Sigmoid colon (tissue), 4 donors: ENCODE measurements at regions not wholly inside any gene's neighbourhood (a gene's known extent, or its start where the extent isn't known, plus 50 kb on each side); places are given as distances from the start of the nearest gene placed in this dataset.
"Not testable (repeated sequence)": the region's sequence is repeated elsewhere in the genome, so short reads cannot be mapped to it uniquely, and the experiment has no call there.

Experiments used
- POLR2A ChIP-seq, 2 donors: fragments of 450-650 bp; IDR thresholded peaks; one replicate each; pipeline ENCODE4 v1.6.1; 2016; ENCODE audit warnings: antibody characterized with exemption in 2 of 2, mild to moderate bottlenecking in 2 of 2, moderate library complexity in 2 of 2
- POLR2AphosphoS5 ChIP-seq, 4 donors: sonication (generic); formaldehyde crosslinking; IDR thresholded peaks; one replicate each; pipeline ENCODE4 v1.6.1; 2017; ENCODE audit warnings: antibody characterized with exemption in 4 of 4
- TF ChIP-seq, protein P1 (sequence below), 4 experiments: fragments of 450-650 bp in 3 of 4; fragments of 200-600 bp in 1 of 4; IDR thresholded peaks; one replicate each; pipeline ENCODE4 v1.5.1; 2016 to 2019; ENCODE audit warnings: antibody characterized with exemption in 4 of 4, mild to moderate bottlenecking in 3 of 4, moderate library complexity in 2 of 4

DNA sequence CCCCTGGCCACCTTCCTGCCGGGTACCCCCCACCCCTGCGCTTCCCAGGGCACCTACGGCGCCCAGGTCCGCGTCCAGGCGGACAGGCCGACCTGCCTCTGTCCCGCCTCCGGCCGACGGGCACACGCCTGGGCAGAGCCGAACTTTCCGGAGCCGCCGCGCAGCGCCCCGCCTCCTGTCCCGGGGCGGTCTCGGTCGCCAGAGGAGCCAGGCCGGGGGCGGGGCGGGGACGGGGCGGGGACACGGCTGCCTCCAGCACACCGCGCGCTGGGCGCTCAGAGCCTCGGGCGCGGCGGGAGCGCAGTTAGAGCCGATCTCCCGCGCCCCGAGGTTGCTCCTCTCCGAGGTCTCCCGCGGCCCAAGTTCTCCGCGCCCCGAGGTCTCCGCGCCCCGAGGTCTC is 5499.1 kb upstream of the TPTE start:
- TF ChIP-seq, protein P1, sequence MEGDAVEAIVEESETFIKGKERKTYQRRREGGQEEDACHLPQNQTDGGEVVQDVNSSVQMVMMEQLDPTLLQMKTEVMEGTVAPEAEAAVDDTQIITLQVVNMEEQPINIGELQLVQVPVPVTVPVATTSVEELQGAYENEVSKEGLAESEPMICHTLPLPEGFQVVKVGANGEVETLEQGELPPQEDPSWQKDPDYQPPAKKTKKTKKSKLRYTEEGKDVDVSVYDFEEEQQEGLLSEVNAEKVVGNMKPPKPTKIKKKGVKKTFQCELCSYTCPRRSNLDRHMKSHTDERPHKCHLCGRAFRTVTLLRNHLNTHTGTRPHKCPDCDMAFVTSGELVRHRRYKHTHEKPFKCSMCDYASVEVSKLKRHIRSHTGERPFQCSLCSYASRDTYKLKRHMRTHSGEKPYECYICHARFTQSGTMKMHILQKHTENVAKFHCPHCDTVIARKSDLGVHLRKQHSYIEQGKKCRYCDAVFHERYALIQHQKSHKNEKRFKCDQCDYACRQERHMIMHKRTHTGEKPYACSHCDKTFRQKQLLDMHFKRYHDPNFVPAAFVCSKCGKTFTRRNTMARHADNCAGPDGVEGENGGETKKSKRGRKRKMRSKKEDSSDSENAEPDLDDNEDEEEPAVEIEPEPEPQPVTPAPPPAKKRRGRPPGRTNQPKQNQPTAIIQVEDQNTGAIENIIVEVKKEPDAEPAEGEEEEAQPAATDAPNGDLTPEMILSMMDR (IDR thresholded peaks at IDR 0.05) = not testable (repeated sequence)
- TF ChIP-seq POLR2AphosphoS5, POLR2A (IDR thresholded peaks at IDR 0.05): not testable (repeated sequence)
